HG03442 (cell line): ENCODE measurements at regions not wholly inside any gene's neighbourhood (a gene's known extent, or its start where the extent isn't known, plus 50 kb on each side); places are given as distances from the start of the nearest gene placed in this dataset.
"Not testable (repeated sequence)": the region's sequence is repeated elsewhere in the genome, so short reads cannot be mapped to it uniquely, and the experiment has no call there.

Source experiments
- ATAC-seq: cut with Tn5 transposase; IDR thresholded peaks from one replicate; pipeline ENCODE4 v1.9.1; 2021; ENCODE audit warnings: mild to moderate bottlenecking, moderate library complexity; ENCODE audit not compliant: unreplicated experiment

- ATAC-seq = no peak
These were observed 74.1 kb upstream of the GRB10 start for GRCh38 chr7:50856806-50857205.

GRCh38 chr7:50856231-50856630, 73.5 kb upstream of the GRB10 start:
- ATAC-seq = no peak

GRCh38 chr7:50855526-50855925, 72.8 kb upstream of the GRB10 start:
- ATAC-seq = no peak

- ATAC-seq = no peak
These were observed 72.1 kb upstream of the GRB10 start for GRCh38 chr7:50854831-50855230.

GRCh38 chr7:50854247-50854646, 71.6 kb upstream of the GRB10 start:
- ATAC-seq = no peak

- no peak for ATAC-seq
These were observed 70.6 kb upstream of the GRB10 start for GRCh38 chr7:50853311-50853710.

- no peak for ATAC-seq
These were observed 70.2 kb upstream of the GRB10 start for GRCh38 chr7:50852901-50853300.

- no peak for ATAC-seq
These were observed 69.2 kb upstream of the GRB10 start for GRCh38 chr7:50851891-50852290.

GRCh38 chr7:50851451-50851850, 68.8 kb upstream of the GRB10 start:
- no peak for ATAC-seq

- no peak for ATAC-seq
These were observed 67.3 kb upstream of the GRB10 start for GRCh38 chr7:50849991-50850390.

- ATAC-seq = no peak
These were observed 65.5 kb upstream of the GRB10 start for GRCh38 chr7:50848203-50848602.

GRCh38 chr7:50844861-50845260, 62.2 kb upstream of the GRB10 start:
- ATAC-seq = not testable (repeated sequence)

GRCh38 chr7:50842041-50842440, 59.3 kb upstream of the GRB10 start:
- no peak for ATAC-seq

GRCh38 chr7:50838675-50839377, 56.1 kb upstream of the GRB10 start:
- no peak for ATAC-seq

- no peak for ATAC-seq
These were observed 55.3 kb upstream of the GRB10 start for GRCh38 chr7:50837965-50838364.

GRCh38 chr7:50836646-50837045, 54.0 kb upstream of the GRB10 start:
- no peak for ATAC-seq

- no peak for ATAC-seq
These were observed 52.5 kb upstream of the GRB10 start for GRCh38 chr7:50835156-50835555.

GRCh38 chr7:50834679-50835078, 52.0 kb upstream of the GRB10 start:
- ATAC-seq = no peak

GRCh38 chr7:50834031-50834535, 51.4 kb upstream of the GRB10 start:
- no peak for ATAC-seq

GRCh38 chr7:50832744-50833143, 50.0 kb upstream of the GRB10 start:
- ATAC-seq = no peak
